ENCODE measurements at regions not wholly inside any gene's neighbourhood (a gene's known extent, or its start where the extent isn't known, plus 50 kb on each side); places are given as distances from the start of the nearest gene placed in this dataset.

- no peak for DNase-seq (ENCODE audit: low spot score)
Measured at GRCh38 chr1:88376421-88376820, 307.7 kb upstream of the PKN2 start.

DNA sequence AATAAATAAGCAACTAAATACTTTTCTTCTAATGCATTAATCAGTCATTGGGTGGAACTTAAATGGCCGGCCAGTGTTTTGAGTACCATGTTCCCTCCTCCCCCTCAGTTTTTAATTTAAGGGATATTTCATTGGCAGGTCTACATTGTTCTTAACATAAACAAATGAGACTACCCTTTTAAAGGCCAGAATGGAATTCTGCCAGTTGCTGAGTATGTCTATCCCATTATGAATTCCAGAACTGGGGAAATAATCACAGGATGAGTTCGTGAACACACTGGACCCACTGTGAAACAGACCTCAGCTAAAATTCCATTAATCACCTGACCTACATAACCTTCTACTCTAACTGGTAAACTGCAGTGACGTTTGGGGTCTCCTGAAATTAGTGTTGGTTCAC is 305.5 kb upstream of the PKN2 start:
- no peak for DNase-seq (ENCODE audit: low spot score)

- no peak for DNase-seq (ENCODE audit: low spot score)
Measured at GRCh38 chr1:88394958-88395357, 289.1 kb upstream of the PKN2 start.

DNA sequence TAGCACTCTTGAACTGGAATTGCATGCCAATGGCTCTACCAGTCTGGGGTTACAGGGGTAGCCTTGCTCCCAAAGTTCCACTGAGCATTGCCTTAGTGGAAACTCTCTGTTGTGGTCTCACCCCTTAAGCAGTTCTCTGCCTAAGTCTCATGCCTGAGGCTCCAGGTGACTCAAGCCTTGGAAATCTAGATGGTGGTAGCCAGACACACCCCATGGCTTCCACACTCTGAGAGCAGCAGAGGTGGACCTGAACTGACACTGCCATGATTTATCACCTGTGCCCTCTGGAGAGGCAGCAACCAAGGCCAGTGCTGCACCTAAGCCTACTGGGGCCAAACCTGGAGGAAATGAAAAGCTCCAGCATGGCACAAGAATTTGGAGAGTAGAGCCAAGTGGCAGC is 285.7 kb upstream of the PKN2 start:
- DNase-seq (ENCODE audit: low spot score) = no peak

DNA sequence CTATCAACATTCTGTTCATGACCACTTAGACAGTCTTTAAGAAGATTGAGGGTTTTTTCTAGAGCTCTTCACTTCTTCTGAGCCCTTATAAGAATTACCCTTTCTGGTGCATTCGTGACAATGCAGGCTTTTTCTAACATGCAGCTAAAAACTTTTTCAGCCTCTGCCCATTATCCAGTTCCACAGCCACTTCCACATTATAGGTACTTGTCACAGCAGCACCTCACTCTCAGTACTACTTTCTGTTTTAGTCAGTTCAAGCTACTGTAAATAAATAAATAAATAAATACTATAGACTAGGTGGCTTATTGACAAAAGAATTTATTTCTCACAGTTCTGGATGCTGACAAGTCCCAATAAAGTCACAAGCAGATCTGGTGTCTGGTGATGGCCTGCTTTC is 284.4 kb upstream of the PKN2 start:
- DNase-seq (ENCODE audit: low spot score) = no peak

GRCh38 chr1:88401313-88401712 is 282.8 kb upstream of the PKN2 start:
- no peak for DNase-seq (ENCODE audit: low spot score)

DNA sequence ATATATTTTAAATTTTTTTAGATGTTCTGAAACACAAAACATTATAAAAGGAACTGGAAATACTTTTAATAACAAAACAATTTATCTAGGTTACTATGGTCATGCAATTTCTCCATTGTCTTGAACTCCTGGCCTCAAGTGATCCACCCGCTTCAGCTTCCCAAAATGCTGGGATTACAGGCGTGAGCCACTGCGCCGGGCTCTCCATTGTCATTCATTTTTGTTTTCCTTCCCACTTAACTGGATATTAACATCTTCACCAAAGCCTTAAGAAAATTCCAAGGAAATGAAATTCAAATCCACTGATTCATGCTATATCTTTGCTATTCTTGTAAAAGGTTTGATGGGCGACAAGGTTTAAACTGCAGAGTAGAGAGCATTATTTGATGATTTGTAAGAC is 279.5 kb upstream of the PKN2 start:
- DNase-seq (ENCODE audit: low spot score) = no peak

GRCh38 chr1:88407248-88407647 is 276.8 kb upstream of the PKN2 start:
- no peak for DNase-seq (ENCODE audit: low spot score)

DNA sequence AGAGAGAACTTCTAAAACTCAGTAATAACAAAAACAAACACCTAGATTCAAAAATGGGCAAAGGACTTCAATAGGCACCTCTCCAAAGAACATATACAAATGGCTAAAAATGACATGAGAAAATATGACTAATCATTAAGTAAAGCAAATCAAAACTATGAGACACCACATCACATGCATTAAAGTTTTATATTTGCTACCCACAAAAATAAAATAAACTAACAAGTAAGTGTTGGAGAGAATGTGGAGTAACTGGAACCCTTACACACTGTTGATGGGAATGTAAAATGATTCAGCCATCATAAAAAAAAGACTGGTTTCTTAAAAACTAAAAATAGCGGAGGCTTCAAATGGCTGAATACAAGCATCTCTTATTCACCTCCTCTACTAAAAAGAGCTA is 262.1 kb upstream of the PKN2 start:
- no peak for DNase-seq (ENCODE audit: low spot score)

GRCh38 chr1:88433556-88433955 is 250.5 kb upstream of the PKN2 start:
- no peak for DNase-seq (ENCODE audit: low spot score)

DNA sequence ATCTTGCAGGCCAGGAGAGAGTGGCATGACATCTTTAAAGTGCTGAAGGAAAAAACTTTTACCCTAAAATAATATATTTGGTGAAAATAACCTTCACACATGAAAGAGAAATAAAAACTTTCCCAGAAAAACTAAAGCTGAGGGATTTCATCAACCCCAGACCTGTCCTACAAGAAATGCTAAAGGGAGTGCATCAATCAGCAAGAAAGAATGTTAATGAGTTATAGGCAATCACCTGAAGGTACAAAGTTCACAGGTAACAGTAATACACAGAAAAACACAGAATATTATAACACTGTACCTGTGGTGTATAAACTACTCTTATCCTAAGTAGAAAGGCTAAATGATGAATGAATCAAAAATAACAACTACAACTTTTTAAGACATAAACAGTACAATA is 249.2 kb upstream of the PKN2 start:
- DNase-seq (ENCODE audit: low spot score) = no peak

DNA sequence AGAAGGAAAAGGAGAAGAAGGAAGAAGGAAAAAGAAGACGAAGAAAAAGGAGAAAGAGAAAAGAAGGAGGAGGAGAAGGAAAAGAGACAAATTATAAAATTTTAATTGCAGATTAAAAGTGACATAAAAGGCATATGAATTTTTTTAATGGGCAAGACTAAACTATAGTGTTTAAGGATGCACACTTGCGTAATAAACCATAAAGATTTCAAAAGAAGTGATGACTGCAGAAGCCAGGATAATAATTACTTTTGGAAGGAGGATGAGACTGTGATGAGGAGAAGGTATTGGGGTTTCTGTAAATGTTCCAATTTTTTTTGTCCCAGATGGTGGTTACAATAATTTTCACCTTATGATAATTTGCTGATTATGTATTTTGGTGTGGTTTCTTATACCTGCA is 243.1 kb upstream of the PKN2 start:
- no peak for DNase-seq (ENCODE audit: low spot score)

DNA sequence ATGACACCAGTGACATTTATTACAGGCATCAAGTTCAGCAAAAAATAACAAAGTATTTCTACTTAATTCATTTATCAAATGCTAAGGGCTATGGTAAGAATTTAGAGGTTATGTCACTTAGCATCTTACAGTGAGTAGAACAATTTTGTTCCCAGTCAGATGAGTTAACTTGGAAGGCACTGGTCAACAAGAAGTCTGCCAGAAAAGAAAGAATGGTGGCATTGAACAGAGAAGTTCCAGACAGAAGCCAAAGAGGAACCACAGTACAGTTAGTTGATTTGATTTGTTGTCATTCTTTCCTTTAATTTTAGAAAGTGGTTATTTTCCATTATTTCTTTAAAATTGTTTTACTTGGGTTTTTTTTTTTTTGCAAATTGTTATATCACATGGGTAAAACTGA is 232.2 kb upstream of the PKN2 start:
- DNase-seq (ENCODE audit: low spot score) = no peak

DNA sequence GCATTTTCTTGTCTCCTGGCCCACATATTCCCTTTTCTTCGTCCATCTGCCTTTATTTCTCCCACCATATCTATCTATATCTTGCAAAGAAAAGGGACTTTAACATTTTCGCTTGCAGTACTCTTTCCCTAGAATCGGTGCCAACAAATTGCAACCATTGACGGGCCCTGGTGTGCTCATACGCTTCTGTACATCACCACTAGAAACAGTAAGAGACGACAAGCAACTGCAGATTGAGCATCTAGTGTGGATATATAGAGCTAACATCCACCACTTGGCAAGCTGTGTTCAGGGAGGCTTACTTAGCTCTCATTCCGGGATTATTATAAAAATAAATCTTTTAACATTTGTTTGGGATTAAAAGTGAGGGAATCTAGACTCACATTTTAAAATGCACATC is 230.8 kb upstream of the PKN2 start:
- no peak for DNase-seq (ENCODE audit: low spot score)

- DNase-seq (ENCODE audit: low spot score) = no peak
Measured at GRCh38 chr1:88454781-88455180, 229.3 kb upstream of the PKN2 start.

- DNase-seq (ENCODE audit: low spot score) = no peak
Measured at GRCh38 chr1:88455621-88456256, 228.3 kb upstream of the PKN2 start.

DNA sequence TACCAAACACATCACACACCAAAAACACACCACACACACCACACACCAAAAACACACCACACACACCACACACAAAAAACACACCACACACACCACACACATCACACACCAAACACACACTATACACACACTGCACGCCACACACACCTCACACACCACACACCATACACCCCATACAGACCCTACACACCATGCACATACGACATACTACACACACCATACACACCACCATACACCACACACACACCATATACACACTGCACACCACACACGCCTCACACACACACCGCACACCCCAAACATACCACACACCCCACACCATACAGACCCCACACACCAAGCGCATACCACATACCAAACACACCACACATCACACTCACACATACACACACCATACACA is 226.9 kb upstream of the PKN2 start:
- no peak for DNase-seq (ENCODE audit: low spot score)

DNA sequence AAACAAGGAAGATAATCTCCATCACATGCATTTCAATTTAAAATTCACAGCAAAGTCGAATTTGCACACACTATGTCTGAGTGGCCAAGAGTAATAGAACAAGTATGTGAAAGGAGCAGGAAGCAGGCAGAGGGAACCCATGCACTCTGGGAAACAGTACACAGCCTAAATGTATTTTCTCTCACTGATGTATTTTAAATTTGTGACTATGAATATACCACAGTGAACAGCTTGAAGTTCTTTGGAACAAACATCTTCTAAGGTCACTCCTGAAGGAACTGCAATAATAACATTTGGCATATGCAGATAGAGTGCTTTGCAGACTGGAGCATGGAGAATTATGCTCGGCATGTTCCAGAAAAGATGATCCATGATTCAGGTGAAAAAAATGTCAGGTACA is 223.1 kb upstream of the PKN2 start:
- no peak for DNase-seq (ENCODE audit: low spot score)

DNA sequence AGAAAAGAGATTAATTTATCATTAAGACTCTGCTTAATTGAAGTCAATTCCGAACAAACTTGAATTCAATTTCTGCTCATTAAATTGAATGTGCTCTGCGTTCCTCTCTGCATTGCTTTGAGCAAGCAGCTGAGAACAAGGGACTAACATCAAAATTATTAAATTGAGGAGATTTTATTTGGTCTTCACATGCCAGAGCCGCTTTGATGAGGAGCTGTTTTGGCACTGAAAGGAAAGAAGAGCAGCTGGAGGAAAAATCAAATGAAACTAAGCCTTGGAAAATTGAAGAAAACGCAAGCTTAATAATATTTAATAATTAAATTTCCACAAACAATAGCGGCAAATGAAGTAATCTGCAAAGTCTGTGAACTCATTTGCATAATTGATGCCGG is 222.0 kb upstream of the PKN2 start:
- DNase-seq (ENCODE audit: low spot score) = no peak

GRCh38 chr1:88462488-88463261 is 221.4 kb upstream of the PKN2 start:
- DNase-seq (ENCODE audit: low spot score) = peak; percentile 87

DNA sequence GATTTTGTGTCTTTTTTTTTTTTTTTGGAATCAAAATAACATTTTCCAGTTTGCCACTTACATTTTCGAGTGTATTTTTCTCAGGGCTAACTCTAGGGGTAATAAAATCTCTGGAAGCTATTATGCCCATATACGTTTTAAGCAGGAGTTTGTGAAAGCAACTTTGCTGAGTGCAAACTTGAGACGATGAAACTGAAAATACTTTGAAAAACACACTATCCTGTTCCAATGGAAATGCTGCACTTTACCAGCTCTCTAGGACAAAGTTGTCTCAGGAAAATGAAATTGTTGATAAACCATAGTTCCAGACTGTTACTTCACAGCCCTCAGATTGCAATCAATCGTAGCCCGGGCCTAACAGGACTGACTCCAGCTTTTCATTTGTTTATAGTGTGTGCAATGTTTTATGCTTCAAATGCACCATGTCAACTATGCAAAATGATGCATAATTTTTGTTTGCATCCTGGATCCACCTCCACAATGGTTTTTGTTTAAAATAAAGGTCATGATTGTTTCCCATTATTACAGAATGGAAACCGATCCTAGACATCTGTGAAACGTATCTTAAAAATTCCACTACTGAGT is 220.6 kb upstream of the PKN2 start:
- no peak for DNase-seq (ENCODE audit: low spot score)

GRCh38 chr1:88466011-88466410 is 218.1 kb upstream of the PKN2 start:
- DNase-seq (ENCODE audit: low spot score) = no peak

DNA sequence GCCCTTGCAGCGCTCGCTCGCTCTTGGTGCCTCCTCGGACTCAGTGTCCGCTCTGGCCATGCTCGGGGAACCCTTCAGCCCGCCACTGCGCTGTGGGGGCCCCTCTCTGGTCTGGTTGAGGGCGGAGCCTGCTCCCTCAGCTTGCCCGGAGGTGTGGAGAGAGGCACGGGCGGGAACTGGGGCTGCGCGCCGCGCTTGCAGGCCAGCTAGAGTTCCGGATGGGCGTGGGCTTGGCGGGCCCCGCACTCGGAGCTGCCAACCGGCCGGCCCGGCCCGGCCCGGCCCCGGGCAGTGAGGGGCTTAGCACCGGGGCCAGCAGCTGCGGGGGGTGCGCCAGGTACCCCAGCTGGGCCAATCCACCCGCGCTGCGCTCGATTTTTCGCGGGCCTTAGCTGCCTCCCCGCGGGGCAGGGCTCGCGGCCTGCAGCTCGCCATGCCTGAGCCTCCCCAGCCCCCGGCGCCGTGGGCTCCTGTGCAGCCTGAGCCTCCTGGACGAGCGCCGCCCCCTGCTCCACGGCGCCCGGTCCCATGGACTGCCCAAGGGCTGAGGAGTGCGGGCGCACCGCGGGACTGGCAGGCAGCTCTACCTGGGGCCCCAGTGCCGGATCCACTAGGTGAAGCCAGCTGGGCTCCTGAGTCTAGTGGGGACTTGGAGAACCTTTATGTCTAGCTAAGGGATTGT is 217.0 kb upstream of the PKN2 start:
- DNase-seq (ENCODE audit: low spot score) = no peak
